ENCODE measurements at regions not wholly inside any gene's neighbourhood (a gene's known extent, or its start where the extent isn't known, plus 50 kb on each side); places are given as distances from the start of the nearest gene placed in this dataset.

DNA sequence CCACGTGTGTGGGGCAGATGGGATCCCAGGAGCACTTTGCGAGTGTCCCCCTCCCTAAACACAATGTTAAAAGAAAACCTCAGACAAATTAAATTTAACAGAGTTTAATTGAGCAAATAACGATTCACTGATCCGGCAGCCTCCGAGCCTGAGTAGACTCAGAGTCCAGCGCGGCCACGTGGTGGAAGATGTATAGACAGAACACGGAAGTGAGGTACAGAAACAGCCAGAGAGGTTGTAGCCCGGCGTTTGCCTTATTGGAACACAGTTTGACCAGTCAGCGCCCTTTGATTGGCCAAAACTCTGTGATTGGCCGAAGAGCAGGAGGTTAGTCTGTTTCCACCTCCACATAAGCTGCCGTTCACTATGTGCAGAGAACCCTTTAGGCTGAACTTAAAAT, 363.0 kb upstream of the IRX2 start:
- DNase-seq (no peak), ATAC-seq (no peak)
- H3K27ac Mint-ChIP-seq: no peak overlapping the region
- no peaks in the 10 kb centered on the region for H3K36me3 Mint-ChIP-seq (ENCODE audit: low read depth)
- peaks cover 34% of the 10 kb centered on the region for H3K27me3 Mint-ChIP-seq
- H3K9me3 ChIP-seq (ENCODE audit: control insufficient read depth, low read length, poor library complexity, severe bottlenecking): no peaks in the 10 kb centered on the region
- no peak overlapping the region for H3K4me3 Mint-ChIP-seq
- no peaks in the 10 kb centered on the region for H3K4me1 Mint-ChIP-seq

DNA sequence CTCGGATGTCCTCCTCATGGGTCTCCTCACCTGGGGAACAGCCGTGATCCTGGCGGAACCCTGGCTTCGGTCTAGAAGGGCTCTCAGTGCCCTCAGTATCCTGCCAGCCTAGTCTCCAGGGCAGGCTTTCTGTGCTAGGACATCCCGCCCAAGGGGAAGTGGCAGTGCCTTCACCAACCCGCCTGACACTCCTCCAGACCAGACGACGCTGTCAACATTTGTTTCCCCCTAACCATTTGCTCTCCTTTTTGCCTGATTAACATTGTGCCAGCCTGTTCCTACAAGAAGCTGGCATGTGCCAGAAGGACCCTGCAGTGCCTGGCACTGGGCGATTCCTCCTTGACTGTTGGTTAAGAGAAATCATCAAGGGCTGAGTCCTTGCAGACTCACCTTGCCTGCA, 358.9 kb upstream of the IRX2 start:
- no peaks in the 10 kb centered on the region for H3K9me3 ChIP-seq (ENCODE audit: control insufficient read depth, low read length, poor library complexity, severe bottlenecking)
- no peak overlapping the region for H3K4me3 Mint-ChIP-seq
- DNase-seq (no peak), ATAC-seq (no peak)
- no peak overlapping the region for H3K27ac Mint-ChIP-seq
- H3K36me3 Mint-ChIP-seq (ENCODE audit: low read depth): no peaks in the 10 kb centered on the region
- peaks cover 5% of the 10 kb centered on the region for H3K27me3 Mint-ChIP-seq
- no peaks in the 10 kb centered on the region for H3K4me1 Mint-ChIP-seq

DNA sequence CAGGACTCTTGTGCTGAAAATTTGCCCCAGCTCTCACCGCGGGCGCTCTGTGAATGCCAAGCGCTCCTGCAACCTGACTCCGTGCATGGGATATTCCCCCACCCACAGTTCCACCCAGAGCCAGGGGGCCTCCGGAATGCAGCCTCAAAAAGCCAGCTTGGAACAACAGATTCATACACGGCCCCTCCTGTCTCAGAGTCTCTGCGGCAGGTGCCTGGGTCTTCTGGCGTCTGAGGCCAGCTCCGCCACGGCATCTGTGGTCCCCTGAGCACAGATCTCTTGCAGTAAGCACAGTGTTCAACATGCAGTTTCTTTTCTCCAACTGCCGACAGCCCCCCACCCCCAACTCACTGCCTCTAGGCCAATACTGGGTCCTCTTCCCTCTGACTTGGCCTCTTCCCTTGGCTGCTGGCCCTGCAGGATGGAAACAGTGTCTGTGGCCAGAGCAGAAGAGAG, 355.7 kb upstream of the IRX2 start:
- Mint-ChIP-seq H3K27ac (no peak overlapping the region), H3K4me3 (no peak overlapping the region), H3K36me3 (ENCODE audit: low read depth) (no peaks in the 10 kb centered on the region), H3K27me3 (peaks cover 18% of the 10 kb centered on the region), H3K4me1 (no peaks in the 10 kb centered on the region)
- no peaks in the 10 kb centered on the region for H3K9me3 ChIP-seq (ENCODE audit: control insufficient read depth, low read length, poor library complexity, severe bottlenecking)
- ATAC-seq (no peak), DNase-seq (no peak)

DNA sequence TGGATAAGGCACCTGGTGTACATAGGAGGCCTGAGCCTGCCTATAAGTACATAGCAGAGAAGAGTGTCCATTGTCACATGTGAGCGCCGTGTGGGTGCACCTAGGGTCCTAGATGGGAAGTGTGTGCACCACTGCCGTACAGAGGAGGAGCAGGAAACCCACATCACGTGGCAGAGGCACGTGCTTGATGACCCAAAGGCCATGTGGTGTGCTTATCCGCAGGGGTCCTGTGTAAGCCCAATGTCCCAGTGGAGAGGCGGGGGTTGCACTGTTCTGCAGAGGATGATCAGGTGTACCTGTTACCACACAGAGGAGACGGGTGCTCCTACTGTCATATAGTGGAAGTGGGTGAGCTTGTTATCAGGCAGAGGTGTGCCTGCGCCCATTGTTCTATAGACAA, 354.1 kb upstream of the IRX2 start:
- H3K4me3 Mint-ChIP-seq: no peak overlapping the region
- H3K4me1 Mint-ChIP-seq: no peaks in the 10 kb centered on the region
- H3K36me3 Mint-ChIP-seq (ENCODE audit: low read depth): no peaks in the 10 kb centered on the region
- H3K9me3 ChIP-seq (ENCODE audit: control insufficient read depth, low read length, poor library complexity, severe bottlenecking): no peaks in the 10 kb centered on the region
- ATAC-seq (no peak), DNase-seq (no peak)
- peaks cover 23% of the 10 kb centered on the region for H3K27me3 Mint-ChIP-seq
- no peak overlapping the region for H3K27ac Mint-ChIP-seq

DNA sequence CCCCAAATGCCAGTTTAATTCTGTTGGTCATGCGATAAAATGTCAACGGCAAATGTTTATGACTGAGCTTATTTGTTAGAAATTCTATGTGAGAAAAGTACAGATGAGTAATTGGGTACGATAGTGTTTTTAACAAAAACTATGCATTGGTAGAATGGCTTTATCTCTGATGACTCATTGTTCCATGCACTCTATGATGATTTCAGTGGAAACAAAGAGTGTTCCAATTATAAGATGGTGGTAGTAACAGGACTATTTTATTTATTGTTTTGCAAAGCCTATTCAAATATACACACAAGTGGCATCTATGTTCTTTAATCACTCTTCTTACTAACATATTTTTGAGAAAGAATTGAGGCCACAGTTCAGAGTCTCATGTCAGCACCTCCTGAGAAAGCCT, 353.7 kb upstream of the IRX2 start:
- H3K9me3 ChIP-seq (ENCODE audit: control insufficient read depth, low read length, poor library complexity, severe bottlenecking): no peaks in the 10 kb centered on the region
- Mint-ChIP-seq H3K4me3 (no peak overlapping the region), H3K27ac (no peak overlapping the region), H3K36me3 (ENCODE audit: low read depth) (no peaks in the 10 kb centered on the region), H3K4me1 (no peaks in the 10 kb centered on the region), H3K27me3 (peaks cover 23% of the 10 kb centered on the region)
- DNase-seq (no peak), ATAC-seq (no peak)

DNA sequence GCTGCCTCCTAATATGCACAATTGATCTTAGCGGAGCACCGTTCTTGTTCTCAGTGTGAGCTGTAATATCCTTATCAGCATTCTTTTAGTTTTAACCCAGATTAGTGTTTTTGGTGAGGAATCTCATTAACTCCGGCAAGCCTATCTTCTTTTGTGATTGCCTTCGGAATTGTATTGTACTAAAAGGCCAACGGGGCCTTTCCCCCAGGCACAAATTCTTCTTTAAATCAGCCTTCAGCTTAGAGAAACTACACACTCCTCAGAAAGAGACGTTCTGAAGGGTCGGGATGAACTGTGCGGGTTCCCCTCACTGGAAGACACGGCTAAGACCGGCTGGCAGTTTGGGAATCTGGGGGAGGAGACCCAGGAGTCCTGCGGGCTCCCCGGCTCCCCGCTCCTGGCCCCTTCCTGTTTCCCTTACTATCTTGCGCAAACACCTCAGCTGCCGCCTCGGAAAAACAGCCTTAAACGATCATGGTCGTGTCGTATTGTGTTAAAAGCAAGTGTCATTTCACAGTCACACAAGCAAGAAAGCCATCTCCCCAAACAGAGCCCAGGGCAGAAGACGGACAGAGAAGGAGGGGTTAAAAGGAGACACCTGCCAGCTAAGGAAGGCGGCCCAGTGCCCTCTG, 353.1 kb upstream of the IRX2 start:
- no peak overlapping the region for H3K4me3 Mint-ChIP-seq
- H3K27ac Mint-ChIP-seq: no peak overlapping the region
- H3K36me3 Mint-ChIP-seq (ENCODE audit: low read depth): no peaks in the 10 kb centered on the region
- peaks cover 23% of the 10 kb centered on the region for H3K27me3 Mint-ChIP-seq
- no peaks in the 10 kb centered on the region for H3K4me1 Mint-ChIP-seq
- no peaks in the 10 kb centered on the region for H3K9me3 ChIP-seq (ENCODE audit: control insufficient read depth, low read length, poor library complexity, severe bottlenecking)
- DNase-seq (no peak), ATAC-seq (no peak)

- H3K36me3 Mint-ChIP-seq (ENCODE audit: low read depth): no peaks in the 10 kb centered on the region
- no peak overlapping the region for H3K4me3 Mint-ChIP-seq
- peaks cover 23% of the 10 kb centered on the region for H3K27me3 Mint-ChIP-seq
- H3K27ac Mint-ChIP-seq: no peak overlapping the region
- no peaks in the 10 kb centered on the region for H3K9me3 ChIP-seq (ENCODE audit: control insufficient read depth, low read length, poor library complexity, severe bottlenecking)
- DNase-seq (no peak), ATAC-seq (no peak)
- H3K4me1 Mint-ChIP-seq: no peaks in the 10 kb centered on the region
Measured at GRCh38 chr5:3103262-3103811, 351.9 kb upstream of the IRX2 start.

GRCh38 chr5:3102531-3102930, 351.1 kb upstream of the IRX2 start:
- Mint-ChIP-seq H3K36me3 (ENCODE audit: low read depth) (no peaks in the 10 kb centered on the region), H3K27ac (no peak overlapping the region), H3K4me1 (no peaks in the 10 kb centered on the region), H3K27me3 (peaks cover 23% of the 10 kb centered on the region), H3K4me3 (no peak overlapping the region)
- no peak for DNase-seq
- ATAC-seq: no peak
- no peaks in the 10 kb centered on the region for H3K9me3 ChIP-seq (ENCODE audit: control insufficient read depth, low read length, poor library complexity, severe bottlenecking)

DNA sequence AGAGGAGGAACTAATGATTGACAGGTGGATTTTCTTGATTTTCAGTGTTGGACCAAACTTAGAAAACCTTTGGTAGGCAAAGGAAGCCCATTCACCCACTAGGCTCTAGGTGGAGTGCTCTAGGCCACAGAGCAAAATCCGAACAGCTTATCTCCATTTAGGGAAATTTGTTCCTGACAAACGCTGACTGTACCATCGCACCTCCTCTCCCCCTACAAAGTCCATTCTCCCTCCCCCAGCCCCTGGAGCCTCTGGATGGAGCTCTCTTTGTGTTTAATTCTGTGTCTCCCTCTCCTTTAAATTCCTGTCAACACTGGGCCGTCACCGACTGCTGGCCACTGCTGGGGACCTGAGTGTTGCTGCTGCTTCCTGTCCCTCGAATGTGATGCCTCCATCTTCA, 350.1 kb upstream of the IRX2 start:
- H3K36me3 Mint-ChIP-seq (ENCODE audit: low read depth): no peaks in the 10 kb centered on the region
- H3K27me3 Mint-ChIP-seq: peaks cover 23% of the 10 kb centered on the region
- H3K4me3 Mint-ChIP-seq: no peak overlapping the region
- H3K9me3 ChIP-seq (ENCODE audit: control insufficient read depth, low read length, poor library complexity, severe bottlenecking): no peaks in the 10 kb centered on the region
- ATAC-seq (no peak), DNase-seq (no peak)
- no peaks in the 10 kb centered on the region for H3K4me1 Mint-ChIP-seq
- H3K27ac Mint-ChIP-seq: no peak overlapping the region

DNA sequence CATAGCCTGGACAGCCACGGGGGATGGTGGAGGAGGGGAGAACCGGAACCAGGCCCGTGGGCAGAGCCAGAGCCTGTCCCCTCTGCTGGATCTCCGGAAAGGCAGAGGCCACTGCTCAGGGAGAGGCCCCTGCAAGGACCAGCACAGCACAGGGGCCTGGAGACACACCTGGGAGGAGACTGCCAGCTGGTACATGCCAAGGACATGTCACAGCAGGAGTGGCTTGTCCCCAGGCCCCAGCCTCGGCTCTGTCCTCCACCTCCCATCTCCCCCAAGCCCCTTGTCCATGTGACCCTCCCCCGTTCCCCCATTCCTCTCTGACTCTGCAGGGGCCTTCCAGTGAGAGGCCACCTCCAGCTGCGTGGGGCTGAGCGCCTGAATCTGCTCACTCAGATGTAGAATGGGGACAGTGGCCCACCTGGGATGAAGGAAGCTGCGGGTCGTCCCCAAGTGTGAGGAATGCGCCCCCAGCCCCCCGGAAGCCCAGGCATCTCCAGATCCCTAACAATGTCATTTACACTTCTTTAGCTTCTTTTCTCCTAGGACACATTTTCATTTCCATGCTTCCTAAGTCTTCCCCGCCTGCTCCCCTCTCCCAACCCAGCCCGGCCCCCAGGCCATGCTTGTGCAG, 349.6 kb upstream of the IRX2 start:
- Mint-ChIP-seq H3K4me1 (no peaks in the 10 kb centered on the region), H3K27me3 (peaks cover 23% of the 10 kb centered on the region), H3K4me3 (no peak overlapping the region), H3K27ac (no peak overlapping the region), H3K36me3 (ENCODE audit: low read depth) (no peaks in the 10 kb centered on the region)
- DNase-seq: no peak
- no peak for ATAC-seq
- H3K9me3 ChIP-seq (ENCODE audit: control insufficient read depth, low read length, poor library complexity, severe bottlenecking): no peaks in the 10 kb centered on the region

- Mint-ChIP-seq H3K36me3 (ENCODE audit: low read depth) (no peaks in the 10 kb centered on the region), H3K4me1 (no peaks in the 10 kb centered on the region), H3K4me3 (no peak overlapping the region), H3K27ac (no peak overlapping the region), H3K27me3 (peaks cover 15% of the 10 kb centered on the region)
- DNase-seq (no peak), ATAC-seq (no peak)
- no peaks in the 10 kb centered on the region for H3K9me3 ChIP-seq (ENCODE audit: control insufficient read depth, low read length, poor library complexity, severe bottlenecking)
Measured at GRCh38 chr5:3099954-3100353, 348.5 kb upstream of the IRX2 start.

- Mint-ChIP-seq H3K27me3 (peaks cover 11% of the 10 kb centered on the region), H3K36me3 (ENCODE audit: low read depth) (no peaks in the 10 kb centered on the region), H3K27ac (no peak overlapping the region), H3K4me1 (no peaks in the 10 kb centered on the region), H3K4me3 (no peak overlapping the region)
- ATAC-seq: no peak
- no peak for DNase-seq
- H3K9me3 ChIP-seq (ENCODE audit: control insufficient read depth, low read length, poor library complexity, severe bottlenecking): no peaks in the 10 kb centered on the region
Measured at GRCh38 chr5:3099526-3099925, 348.0 kb upstream of the IRX2 start.

- no peaks in the 10 kb centered on the region for H3K4me1 Mint-ChIP-seq
- peaks cover 6% of the 10 kb centered on the region for H3K27me3 Mint-ChIP-seq
- ATAC-seq: no peak
- no peaks in the 10 kb centered on the region for H3K9me3 ChIP-seq (ENCODE audit: control insufficient read depth, low read length, poor library complexity, severe bottlenecking)
- H3K4me3 Mint-ChIP-seq: no peak overlapping the region
- no peak for DNase-seq
- H3K27ac Mint-ChIP-seq: no peak overlapping the region
- no peaks in the 10 kb centered on the region for H3K36me3 Mint-ChIP-seq (ENCODE audit: low read depth)
Measured at GRCh38 chr5:3098821-3099220, 347.3 kb upstream of the IRX2 start.

- DNase-seq: no peak
- H3K27me3 Mint-ChIP-seq: no peaks in the 10 kb centered on the region
Measured at GRCh38 chr5:3092664-3093063, 341.2 kb upstream of the IRX2 start.

More at GRCh38 chr5:3092664-3093063, 341.2 kb upstream of the IRX2 start:
- peaks cover 5% of the 10 kb centered on the region for H3K9me3 ChIP-seq (ENCODE audit: control insufficient read depth, low read length, poor library complexity, severe bottlenecking)
- no peak overlapping the region for H3K27ac Mint-ChIP-seq
- no peak overlapping the region for H3K4me3 Mint-ChIP-seq
- H3K36me3 Mint-ChIP-seq (ENCODE audit: low read depth): no peaks in the 10 kb centered on the region
- ATAC-seq: no peak
- no peaks in the 10 kb centered on the region for H3K4me1 Mint-ChIP-seq
